HG02943 (cell line): ENCODE measurements at regions not wholly inside any gene's neighbourhood (a gene's known extent, or its start where the extent isn't known, plus 50 kb on each side); places are given as distances from the start of the nearest gene placed in this dataset.

Experiments used
- ATAC-seq: cut with Tn5 transposase; IDR thresholded peaks from one replicate; pipeline ENCODE4 v1.9.1; 2021; ENCODE audit warnings: mild to moderate bottlenecking, low read depth, moderate library complexity; ENCODE audit not compliant: unreplicated experiment

GRCh38 chr4:36704289-36704688 lies 422.9 kb downstream of the DTHD1 start:
- ATAC-seq = no peak

GRCh38 chr4:36709991-36710390 lies 428.6 kb downstream of the DTHD1 start:
- no peak for ATAC-seq

GRCh38 chr4:36712013-36712412 lies 430.6 kb downstream of the DTHD1 start:
- no peak for ATAC-seq

GRCh38 chr4:36716874-36717273 lies 435.5 kb downstream of the DTHD1 start:
- no peak for ATAC-seq

- no peak for ATAC-seq
These were observed 438.0 kb downstream of the DTHD1 start for GRCh38 chr4:36719425-36719824.

GRCh38 chr4:36722986-36723385 lies 441.6 kb downstream of the DTHD1 start:
- ATAC-seq = no peak

- no peak for ATAC-seq
These were observed 452.9 kb downstream of the DTHD1 start for GRCh38 chr4:36734334-36734733.

- no peak for ATAC-seq
These were observed 456.3 kb downstream of the DTHD1 start for GRCh38 chr4:36737691-36738090.

GRCh38 chr4:36740796-36741310 lies 459.4 kb downstream of the DTHD1 start:
- ATAC-seq = no peak

- no peak for ATAC-seq
These were observed 466.1 kb downstream of the DTHD1 start for GRCh38 chr4:36747277-36748129.

GRCh38 chr4:36753048-36753447 lies 471.6 kb downstream of the DTHD1 start:
- ATAC-seq = no peak

GRCh38 chr4:36757580-36758311 lies 476.3 kb downstream of the DTHD1 start:
- ATAC-seq = no peak

- no peak for ATAC-seq
These were observed 477.1 kb downstream of the DTHD1 start for GRCh38 chr4:36758312-36759178.

- ATAC-seq = no peak
These were observed 480.2 kb downstream of the DTHD1 start for GRCh38 chr4:36761607-36762006.

GRCh38 chr4:36763814-36764213 lies 480.7 kb upstream of the NWD2 start:
- no peak for ATAC-seq

GRCh38 chr4:36767596-36767995 lies 476.9 kb upstream of the NWD2 start:
- ATAC-seq = no peak

GRCh38 chr4:36771411-36772153 lies 473.0 kb upstream of the NWD2 start:
- no peak for ATAC-seq

GRCh38 chr4:36772154-36772516 lies 472.4 kb upstream of the NWD2 start:
- ATAC-seq = no peak

GRCh38 chr4:36773467-36773866 lies 471.1 kb upstream of the NWD2 start:
- ATAC-seq = no peak

GRCh38 chr4:36775544-36775943 lies 469.0 kb upstream of the NWD2 start:
- no peak for ATAC-seq
